Loucy (cell line): ENCODE measurements at regions not wholly inside any gene's neighbourhood (a gene's known extent, or its start where the extent isn't known, plus 50 kb on each side); places are given as distances from the start of the nearest gene placed in this dataset.
"Not testable (repeated sequence)": the region's sequence is repeated elsewhere in the genome, so short reads cannot be mapped to it uniquely, and the experiment has no call there.

Experiments
- H2AFZ ChIP-seq: fragments of 200-600 bp; sonication (generic); 2 replicates; pipeline ENCODE4 v1.6.0; 2016; ENCODE audit warnings: antibody characterized with exemption, mild to moderate bottlenecking, low read length, moderate library complexity
- H3F3A ChIP-seq: fragments of 200-600 bp; 2 replicates; pipeline ENCODE4 v1.6.0; 2016; ENCODE audit warnings: antibody characterized with exemption, low read depth, mild to moderate bottlenecking
- H3K27me3 ChIP-seq: fragments of 200-600 bp; sonication (generic); 2 replicates; pipeline ENCODE4 v1.6.1; 2014; ENCODE audit warnings: low read length, mild to moderate bottlenecking; ENCODE audit not compliant: insufficient read depth, poor library complexity, severe bottlenecking
- H3K36me3 ChIP-seq: fragments of 200-600 bp; sonication (generic); 2 replicates; pipeline ENCODE4 v1.6.1; 2016; ENCODE audit warnings: low read length; ENCODE audit not compliant: insufficient read depth
- H3K4me1 ChIP-seq: fragments of 200-600 bp; sonication (generic); 2 replicates; pipeline ENCODE4 v1.5.1; 2014; ENCODE audit warnings: low read length, mild to moderate bottlenecking; ENCODE audit not compliant: insufficient read depth, poor library complexity, severe bottlenecking
- H3K4me2 ChIP-seq: fragments of 200-600 bp; sonication (generic); 2 replicates; pipeline ENCODE4 v1.6.0; 2014; ENCODE audit warnings: antibody characterized with exemption, low read length, low read depth, mild to moderate bottlenecking; ENCODE audit not compliant: poor library complexity, severe bottlenecking
- H3K4me3 ChIP-seq: fragments of 200-600 bp; sonication (generic); 2 replicates; pipeline ENCODE4 v1.5.1; 2014; ENCODE audit warnings: low read length, mild to moderate bottlenecking, mixed read lengths; ENCODE audit not compliant: poor library complexity, severe bottlenecking
- H3K79me2 ChIP-seq: fragments of 200-600 bp; sonication (generic); 2 replicates; pipeline ENCODE4 v1.6.1; 2014; ENCODE audit warnings: low read length; ENCODE audit not compliant: insufficient read depth
- H3K9ac ChIP-seq: fragments of 200-600 bp; sonication (generic); 2 replicates; pipeline ENCODE4 v1.6.0; 2014; ENCODE audit warnings: mild to moderate bottlenecking, low read depth, low read length, moderate library complexity; ENCODE audit not compliant: poor library complexity, severe bottlenecking
- H3K9me2 ChIP-seq: fragments of 200-600 bp; sonication (generic); replicated peaks from 2 replicates; pipeline ENCODE4 v1.6.1; 2016; ENCODE audit warnings: low read depth, low read length, mixed read lengths
- H3K9me3 ChIP-seq: fragments of 200-600 bp; sonication (generic); 2 replicates; pipeline ENCODE4 v1.6.1; 2014; ENCODE audit warnings: mild to moderate bottlenecking, antibody characterized with exemption, low read length, low read depth; ENCODE audit not compliant: insufficient read depth
- H4K20me1 ChIP-seq: fragments of 200-600 bp; sonication (generic); 2 replicates; pipeline ENCODE4 v1.6.0; 2014; ENCODE audit warnings: antibody characterized with exemption, low read length, mild to moderate bottlenecking; ENCODE audit not compliant: insufficient read depth, poor library complexity, severe bottlenecking
- CTCF ChIP-seq: fragments of 200-600 bp; sonication (generic); conservative IDR thresholded peaks from 2 replicates; pipeline ENCODE4 v1.5.1; 2014; ENCODE audit warnings: mild to moderate bottlenecking, antibody characterized with exemption, low read length
- EZH2phosphoT487 ChIP-seq: fragments of 200-600 bp; IDR thresholded peaks from 2 replicates; pipeline ENCODE4 v1.6.1; 2018; ENCODE audit warnings: antibody characterized with exemption, mild to moderate bottlenecking, moderate library complexity, borderline replicate concordance

GRCh38 chr4:1566838-1567518 lies 117.1 kb downstream of the FAM53A start:
- no peak for TF ChIP-seq CTCF
- no peak for TF ChIP-seq EZH2phosphoT487

DNA sequence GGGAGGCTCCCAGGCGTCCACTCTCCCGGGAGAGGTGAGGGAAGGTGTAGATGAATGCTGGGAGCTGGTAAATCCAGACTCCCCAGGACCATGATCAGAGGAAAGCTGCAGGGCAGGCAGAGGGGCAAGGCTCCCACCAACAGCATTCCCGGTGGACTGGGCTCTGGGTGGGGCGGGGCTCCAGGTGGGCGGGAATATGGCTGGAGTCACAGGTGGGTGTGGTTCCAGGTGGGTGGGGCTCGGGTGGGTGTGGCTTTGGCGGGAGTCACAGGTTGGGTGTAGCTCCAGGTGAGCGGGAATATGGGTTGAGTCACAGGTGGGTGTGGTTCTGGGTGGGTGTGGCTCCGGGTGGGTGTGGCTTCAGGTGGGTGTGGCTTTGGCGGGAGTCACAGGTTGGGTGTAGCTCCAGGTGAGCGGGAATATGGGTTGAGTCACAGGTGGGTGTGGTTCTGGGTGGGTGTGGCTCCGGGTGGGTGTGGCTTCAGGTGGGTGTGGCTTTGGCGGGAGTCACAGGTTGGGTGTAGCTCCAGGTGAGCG lies 117.7 kb downstream of the FAM53A start:
- H3K4me3 ChIP-seq, H3F3A ChIP-seq, H3K9ac ChIP-seq, H3K79me2 ChIP-seq, H4K20me1 ChIP-seq, H2AFZ ChIP-seq, H3K4me2 ChIP-seq, H3K9me3 ChIP-seq, H3K9me2 ChIP-seq, H3K36me3 ChIP-seq, H3K4me1 ChIP-seq, H3K27me3 ChIP-seq: not testable (repeated sequence)

More at GRCh38 chr4:1566838-1567518, 117.1 kb downstream of the FAM53A start:
- Histone ChIP-seq H3F3A (no peaks in the 10 kb centered on the region), H3K4me3 (no peak overlapping the region), H3K36me3 (no peaks in the 10 kb centered on the region), H4K20me1 (no peaks in the 10 kb centered on the region), H3K9me3 (no peaks in the 10 kb centered on the region), H3K9ac (no peak overlapping the region), H3K4me1 (no peaks in the 10 kb centered on the region), H3K9me2 (no peaks in the 10 kb centered on the region), H3K4me2 (no peak overlapping the region), H3K79me2 (no peaks in the 10 kb centered on the region), H3K27me3 (no peaks in the 10 kb centered on the region), H2AFZ (no peak overlapping the region)

- no peak overlapping the region for H3K4me3 ChIP-seq
- no peak for TF ChIP-seq EZH2phosphoT487
- H3K4me1 ChIP-seq = no peaks in the 10 kb centered on the region
- H3K9me3 ChIP-seq = no peaks in the 10 kb centered on the region
- no peak overlapping the region for H3K4me2 ChIP-seq
- no peaks in the 10 kb centered on the region for H3F3A ChIP-seq
- H2AFZ ChIP-seq = no peak overlapping the region
- H3K9me2 ChIP-seq = no peaks in the 10 kb centered on the region
- no peak overlapping the region for H3K9ac ChIP-seq
- no peaks in the 10 kb centered on the region for H3K36me3 ChIP-seq
- H4K20me1 ChIP-seq = no peaks in the 10 kb centered on the region
- H3K79me2 ChIP-seq = no peaks in the 10 kb centered on the region
- H3K27me3 ChIP-seq = no peaks in the 10 kb centered on the region
These were observed 118.4 kb downstream of the FAM53A start for GRCh38 chr4:1565598-1566295.

DNA sequence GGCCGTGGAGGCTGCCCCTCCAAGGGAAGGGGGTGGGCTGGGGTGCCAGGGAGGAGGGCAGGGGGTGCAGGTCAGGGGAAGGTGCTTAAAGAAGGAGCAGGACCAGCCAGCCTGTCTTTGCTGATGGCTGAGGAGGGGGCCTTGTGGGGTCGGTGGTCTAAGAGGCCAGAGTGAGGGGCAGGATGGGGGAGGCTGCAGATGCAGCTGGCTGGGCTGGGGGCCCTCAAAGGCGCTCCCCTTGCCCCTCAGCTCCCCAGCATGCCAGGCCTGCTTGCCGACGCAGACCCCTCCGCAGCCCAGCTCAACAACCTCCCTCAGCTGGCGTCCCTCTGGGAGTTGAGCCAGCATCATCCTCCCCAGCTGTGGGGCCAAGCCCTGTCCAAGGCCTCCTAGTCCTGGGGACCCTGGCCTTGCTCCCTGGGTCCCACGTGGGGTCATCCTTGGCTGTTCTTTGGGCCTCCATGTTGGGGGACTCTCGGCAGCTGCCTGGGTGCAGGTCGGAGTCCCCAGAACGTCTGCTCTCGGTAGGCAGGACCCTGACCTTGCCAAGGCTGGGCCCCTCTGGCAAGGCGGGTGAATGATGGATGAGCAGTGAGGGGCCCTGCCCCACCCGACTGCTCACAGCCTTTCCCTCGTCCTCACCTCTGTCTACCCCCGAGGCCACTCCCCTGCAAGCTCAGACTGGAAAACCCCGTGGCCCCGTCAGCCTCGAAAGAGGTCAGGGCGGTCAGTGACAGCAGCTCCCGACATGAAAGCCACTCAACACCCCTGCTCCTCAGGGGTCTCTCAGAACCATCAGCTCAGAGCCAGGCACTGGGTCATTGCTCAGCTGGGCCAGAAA lies 119.4 kb downstream of the FAM53A start:
- H3K9ac ChIP-seq = no peak overlapping the region
- TF ChIP-seq EZH2phosphoT487 (no peak), CTCF (no peak)

More for the DNA sequence above, 119.4 kb downstream of the FAM53A start:
- Histone ChIP-seq H2AFZ (no peak overlapping the region), H3F3A (no peaks in the 10 kb centered on the region), H3K9me2 (no peaks in the 10 kb centered on the region), H3K4me2 (no peak overlapping the region), H3K79me2 (no peaks in the 10 kb centered on the region), H3K36me3 (no peaks in the 10 kb centered on the region), H3K4me1 (no peaks in the 10 kb centered on the region), H3K4me3 (no peak overlapping the region), H3K27me3 (no peaks in the 10 kb centered on the region), H4K20me1 (no peaks in the 10 kb centered on the region), H3K9me3 (no peaks in the 10 kb centered on the region)
